RWPE2 (cell line): ENCODE measurements at regions not wholly inside any gene's neighbourhood (a gene's known extent, or its start where the extent isn't known, plus 50 kb on each side); places are given as distances from the start of the nearest gene placed in this dataset.

Source experiments
- ATAC-seq: fragments of 200-7000 bp; cut with Tn5 transposase; 3 replicates; pipeline ENCODE4 v1.9.1; 2021; ENCODE audit warnings: low read depth
- DNase-seq: peaks from one replicate; pipeline ENCODE4 v3.0.0-alpha.2; 2020; ENCODE audit warnings: low spot score
- H3K27ac ChIP-seq: fragments of 450-650 bp; 2 replicates; pipeline ENCODE4 v1.5.1; 2017; ENCODE audit warnings: mild to moderate bottlenecking; ENCODE audit not compliant: poor library complexity, severe bottlenecking
- H3K27me3 ChIP-seq: fragments of 250-450 bp; sonication (Bioruptor Pico); 2 replicates; pipeline ENCODE4 v1.5.1; 2021; ENCODE audit warnings: mild to moderate bottlenecking, moderate library complexity; ENCODE audit not compliant: insufficient read depth, poor library complexity, severe bottlenecking
- H3K36me3 ChIP-seq: fragments of 250-450 bp; sonication (Bioruptor Pico); 2 replicates; pipeline ENCODE4 v1.5.1; 2020; ENCODE audit warnings: low read depth, mild to moderate bottlenecking, moderate library complexity
- H3K4me1 ChIP-seq: fragments of 250-450 bp; sonication (Bioruptor Pico); 2 replicates; pipeline ENCODE4 v1.5.1; 2021; ENCODE audit warnings: mild to moderate bottlenecking, moderate library complexity; ENCODE audit not compliant: insufficient read depth, poor library complexity, severe bottlenecking
- H3K4me3 ChIP-seq: fragments of 250-450 bp; sonication (Bioruptor Pico); 2 replicates; pipeline ENCODE4 v1.5.1; 2021; ENCODE audit warnings: mild to moderate bottlenecking, moderate library complexity; ENCODE audit not compliant: severe bottlenecking
- H3K9me3 ChIP-seq: fragments of 250-450 bp; sonication (Bioruptor Pico); 2 replicates; pipeline ENCODE4 v1.5.1; 2021; ENCODE audit warnings: mild to moderate bottlenecking, moderate library complexity; ENCODE audit not compliant: severe bottlenecking
- CTCF ChIP-seq: fragments of 450-650 bp; IDR thresholded peaks from one replicate; pipeline ENCODE4 v1.5.1; 2017; ENCODE audit warnings: mild to moderate bottlenecking, moderate library complexity; ENCODE audit not compliant: poor library complexity, severe bottlenecking

GRCh38 chr2:23122681-23123215, 262.2 kb upstream of the KLHL29 start:
- DNase-seq (no peak), ATAC-seq (no peak)
- H3K36me3 ChIP-seq, result no peaks in the 10 kb centered on the region
- no peak overlapping the region for H3K4me3 ChIP-seq
- no peak for TF ChIP-seq CTCF
- H3K27me3 ChIP-seq, result no peaks in the 10 kb centered on the region
- no peak overlapping the region for H3K27ac ChIP-seq
- H3K9me3 ChIP-seq, result no peaks in the 10 kb centered on the region
- no peaks in the 10 kb centered on the region for H3K4me1 ChIP-seq

GRCh38 chr2:23123686-23124085, 261.3 kb upstream of the KLHL29 start:
- no peak for ATAC-seq
- Histone ChIP-seq H3K9me3 (no peaks in the 10 kb centered on the region), H3K4me3 (no peak overlapping the region), H3K36me3 (no peaks in the 10 kb centered on the region), H3K27me3 (no peaks in the 10 kb centered on the region), H3K27ac (no peak overlapping the region), H3K4me1 (no peaks in the 10 kb centered on the region)
- DNase-seq, result no peak
- no peak for TF ChIP-seq CTCF

- H3K27ac ChIP-seq, result no peak overlapping the region
- no peaks in the 10 kb centered on the region for H3K36me3 ChIP-seq
- DNase-seq (no peak), ATAC-seq (no peak)
- no peaks in the 10 kb centered on the region for H3K9me3 ChIP-seq
- H3K4me1 ChIP-seq, result no peaks in the 10 kb centered on the region
- no peak overlapping the region for H3K4me3 ChIP-seq
- no peak for TF ChIP-seq CTCF
- H3K27me3 ChIP-seq, result no peaks in the 10 kb centered on the region
Observed at GRCh38 chr2:23124214-23124750, 260.7 kb upstream of the KLHL29 start.

- Histone ChIP-seq H3K9me3 (no peaks in the 10 kb centered on the region), H3K4me3 (no peak overlapping the region), H3K27ac (no peak overlapping the region), H3K27me3 (no peaks in the 10 kb centered on the region), H3K36me3 (no peaks in the 10 kb centered on the region), H3K4me1 (no peaks in the 10 kb centered on the region)
- TF ChIP-seq CTCF, result no peak
- ATAC-seq, result no peak
- no peak for DNase-seq
Observed at GRCh38 chr2:23127465-23127864, 257.5 kb upstream of the KLHL29 start.

- Histone ChIP-seq H3K9me3 (no peaks in the 10 kb centered on the region), H3K27me3 (no peaks in the 10 kb centered on the region), H3K27ac (no peak overlapping the region), H3K36me3 (no peaks in the 10 kb centered on the region), H3K4me3 (no peak overlapping the region), H3K4me1 (no peaks in the 10 kb centered on the region)
- DNase-seq (no peak), ATAC-seq (no peak)
- TF ChIP-seq CTCF, result no peak
Observed at GRCh38 chr2:23128684-23129292, 256.2 kb upstream of the KLHL29 start.
